NCI-H446 (cell line): ENCODE measurements at regions not wholly inside any gene's neighbourhood (a gene's known extent, or its start where the extent isn't known, plus 50 kb on each side); places are given as distances from the start of the nearest gene placed in this dataset.
"Not testable (repeated sequence)": the region's sequence is repeated elsewhere in the genome, so short reads cannot be mapped to it uniquely, and the experiment has no call there.

Source experiments
- DNase-seq, 2 experiments: peaks; one replicate each; lab custom pipeline; 2025; lab: John Stamatoyannopoulos, UW

DNA sequence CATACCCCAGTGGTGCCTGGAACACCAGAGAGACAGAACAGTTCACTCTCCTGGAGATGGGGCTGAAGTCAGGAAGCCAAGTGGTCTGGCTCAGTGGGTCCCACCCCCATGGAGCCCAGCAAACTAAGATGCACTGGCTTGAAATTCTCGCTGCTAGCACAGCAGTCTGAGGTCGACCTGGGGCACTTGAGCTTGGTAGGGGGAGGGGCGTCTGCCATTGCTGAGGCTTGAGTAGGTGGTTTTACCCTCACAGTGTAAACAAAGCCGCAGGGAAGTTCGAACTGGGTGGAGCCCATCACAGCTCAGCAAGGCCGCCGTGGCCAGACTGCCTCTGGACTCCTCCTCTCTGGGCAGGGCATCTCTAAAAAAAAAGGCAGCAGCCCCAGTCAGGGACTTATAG lies 272.0 kb downstream of the KLF13 start:
- DNase-seq = no peak

- no peak for DNase-seq
Measured at GRCh38 chr15:31605467-31605931, 278.9 kb downstream of the KLF13 start.

GRCh38 chr15:31606194-31606669 lies 279.6 kb downstream of the KLF13 start:
- DNase-seq = no peak

DNA sequence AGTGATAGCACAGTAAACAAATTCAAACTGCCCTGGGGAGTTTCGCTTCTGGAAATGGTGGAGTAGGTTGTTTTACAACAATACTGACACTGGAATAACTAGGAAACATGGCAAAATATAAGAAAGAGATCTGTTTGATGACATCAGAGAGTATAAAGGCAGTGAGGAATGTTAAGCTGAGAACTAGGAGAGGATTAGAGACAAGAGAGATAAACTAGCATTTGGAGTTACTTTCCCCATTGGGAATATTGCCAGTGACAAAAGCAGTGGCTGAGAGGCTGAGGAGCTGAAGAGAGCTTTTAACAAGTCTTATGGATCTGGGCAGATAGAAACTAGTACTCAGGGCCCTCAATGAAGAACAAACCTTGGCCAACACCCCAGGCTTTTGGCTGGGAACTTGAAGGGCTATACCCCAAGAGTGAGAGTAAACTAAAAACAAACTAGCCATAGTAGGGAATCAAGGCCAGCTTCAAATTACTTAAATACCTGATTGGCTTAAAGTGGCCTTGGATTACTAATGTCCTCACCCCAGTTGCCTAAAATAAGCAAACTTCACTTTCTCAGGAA lies 280.4 kb downstream of the KLF13 start:
- no peak for DNase-seq

DNA sequence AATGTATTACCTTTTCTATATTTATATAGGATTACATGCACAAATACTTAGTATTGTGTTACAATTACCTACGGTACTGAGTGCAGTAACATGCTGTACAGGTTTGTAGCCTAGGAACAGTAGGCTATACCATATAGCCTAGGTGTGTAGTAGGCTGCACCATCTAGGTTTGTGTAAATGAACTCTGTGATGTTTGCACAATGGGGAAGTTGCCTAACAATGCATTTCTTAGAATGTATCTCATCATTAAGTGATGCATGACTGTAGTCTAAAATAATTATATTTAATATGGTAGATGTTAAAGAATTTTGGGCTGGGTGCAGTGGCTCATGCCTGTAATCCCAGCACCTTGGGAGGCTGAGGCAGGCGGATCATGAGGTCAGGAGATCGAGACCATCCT lies 281.0 kb downstream of the KLF13 start:
- DNase-seq = no peak

DNA sequence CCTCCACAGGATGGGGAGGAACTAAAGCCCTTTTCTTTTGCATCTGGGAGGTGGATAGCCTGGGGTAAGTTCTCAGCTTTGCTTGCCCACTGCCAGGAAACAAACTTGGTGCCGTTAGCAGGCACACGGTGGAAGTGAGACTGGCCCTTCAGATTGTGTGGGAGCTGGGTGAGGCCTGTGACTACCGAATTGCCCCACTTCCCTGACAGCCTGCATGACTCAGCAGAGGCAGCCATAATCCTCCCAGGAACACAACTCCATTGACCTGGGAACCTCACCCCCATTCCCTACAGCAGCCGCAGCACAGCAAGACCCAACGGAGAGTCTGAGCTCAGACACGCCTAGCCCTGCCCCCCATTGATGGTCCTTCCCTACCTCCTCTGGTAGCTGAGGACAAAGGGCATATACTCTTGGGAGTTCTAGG lies 282.6 kb downstream of the KLF13 start:
- no peak for DNase-seq

DNA sequence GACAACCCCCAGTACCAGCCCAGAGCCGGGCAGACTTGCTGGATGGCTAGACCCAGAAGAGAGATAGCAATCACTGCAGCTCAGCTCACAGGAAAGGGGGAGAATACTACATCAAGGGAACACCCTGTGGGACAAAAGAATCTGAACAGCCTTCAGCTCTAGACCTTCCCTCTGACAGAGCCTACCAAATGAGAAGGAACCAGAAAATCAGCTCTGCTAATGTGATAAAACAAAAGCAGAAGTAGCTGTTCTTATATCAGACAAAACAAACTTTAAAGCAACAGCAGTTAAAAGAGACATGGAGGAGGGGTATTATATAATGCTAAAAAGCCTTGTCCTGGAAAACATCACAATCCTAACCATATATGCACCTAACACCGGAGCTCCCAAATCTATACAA lies 283.3 kb downstream of the KLF13 start:
- DNase-seq = no peak

DNA sequence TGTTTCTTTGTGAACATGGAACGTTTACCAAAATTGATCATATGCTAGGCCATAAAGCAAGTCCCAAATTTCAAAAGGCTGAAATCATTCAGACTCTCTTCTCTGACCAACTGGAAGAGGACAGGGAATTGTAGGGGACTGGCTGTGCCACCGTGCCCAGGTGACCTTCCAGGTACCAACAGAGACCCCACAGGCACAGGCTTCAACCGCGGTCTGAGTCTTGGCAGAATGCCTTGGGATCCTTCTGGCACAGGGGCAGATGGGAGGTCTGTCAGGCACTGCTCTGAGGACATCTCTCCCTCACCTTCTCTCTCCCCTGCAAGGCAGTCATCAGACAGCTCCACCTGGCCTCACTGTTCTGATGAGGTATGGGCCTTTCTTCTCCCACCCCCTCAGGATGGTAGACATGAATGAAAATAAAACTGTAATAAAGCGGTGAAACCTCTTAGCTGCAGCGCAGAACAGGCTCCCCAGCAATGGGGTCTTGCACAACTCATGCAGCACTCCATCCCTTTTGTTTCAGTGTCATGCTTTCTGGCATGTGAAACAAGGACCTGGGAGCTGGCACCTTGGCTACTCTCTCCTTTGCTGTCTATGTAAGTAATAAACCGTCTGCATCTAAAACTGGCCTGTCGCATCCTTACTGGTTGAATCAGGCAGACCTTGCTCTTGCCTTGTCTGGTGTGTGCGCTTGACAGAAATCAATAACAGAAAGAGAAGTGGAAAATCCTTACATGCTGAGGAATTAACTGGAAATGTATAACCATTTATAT lies 289.2 kb downstream of the KLF13 start:
- no peak for DNase-seq

- DNase-seq = not testable (repeated sequence)
Measured at GRCh38 chr15:31623297-31623696, 296.7 kb downstream of the KLF13 start.

GRCh38 chr15:31624115-31624514 lies 297.5 kb downstream of the KLF13 start:
- DNase-seq = not testable (repeated sequence)

DNA sequence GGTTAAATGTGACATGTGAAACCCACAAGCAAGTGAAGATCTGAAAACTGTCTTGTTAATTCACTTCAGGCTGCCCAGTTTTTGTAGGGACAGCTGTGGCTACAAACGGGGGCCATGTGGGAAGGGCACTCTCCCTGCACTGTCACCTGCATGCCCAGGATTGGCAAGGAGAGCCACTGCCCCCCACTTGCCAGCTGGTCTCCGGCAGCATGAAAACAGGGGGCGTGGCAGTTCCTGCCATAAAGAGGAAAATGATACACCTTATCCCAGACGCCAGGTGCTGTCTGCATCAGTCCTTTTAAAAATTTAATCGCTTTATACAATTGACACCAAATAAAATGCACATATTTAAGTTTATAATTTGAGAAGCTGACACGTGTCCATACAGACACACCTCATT lies 309.1 kb downstream of the KLF13 start:
- DNase-seq = not testable (repeated sequence)

DNA sequence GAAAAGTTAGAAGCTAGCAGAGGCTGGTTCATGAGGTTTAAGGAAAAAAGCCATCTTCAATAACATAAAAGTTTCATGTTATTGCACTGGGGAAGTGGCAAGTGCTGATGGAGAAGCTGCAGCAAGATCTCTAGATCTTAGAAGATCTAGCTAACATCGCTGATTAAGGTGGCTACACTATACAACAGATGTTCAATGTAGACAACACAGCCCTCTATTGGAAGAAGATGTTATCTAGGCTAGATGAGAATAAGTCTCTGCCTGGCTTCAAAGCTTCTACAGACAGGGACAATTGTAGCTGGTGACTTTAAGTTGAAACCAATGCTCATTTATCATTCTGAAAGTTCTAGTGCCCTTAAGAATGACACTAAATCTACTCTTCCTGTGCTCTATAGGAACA lies 310.3 kb downstream of the KLF13 start:
- DNase-seq = not testable (repeated sequence)

DNA sequence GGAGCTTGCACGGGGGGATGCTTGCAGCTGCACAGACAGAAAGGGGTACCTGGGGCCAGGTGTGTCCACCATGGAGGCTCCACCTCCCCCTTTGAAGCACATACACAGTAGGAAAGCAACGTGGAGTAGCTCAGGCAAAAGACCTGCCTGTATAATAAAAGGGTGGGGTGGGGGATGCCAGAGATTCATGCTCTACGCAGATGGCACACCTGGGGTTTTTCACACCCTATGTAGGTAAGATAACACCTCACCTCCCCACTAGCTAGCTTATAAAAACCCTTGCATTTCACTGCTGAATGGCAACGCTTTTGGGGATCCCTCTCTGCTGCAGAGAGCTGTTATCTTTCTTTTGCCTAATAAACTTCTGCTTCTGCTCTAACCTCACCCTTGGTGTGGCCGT lies 317.3 kb downstream of the KLF13 start:
- DNase-seq = not testable (repeated sequence)

DNA sequence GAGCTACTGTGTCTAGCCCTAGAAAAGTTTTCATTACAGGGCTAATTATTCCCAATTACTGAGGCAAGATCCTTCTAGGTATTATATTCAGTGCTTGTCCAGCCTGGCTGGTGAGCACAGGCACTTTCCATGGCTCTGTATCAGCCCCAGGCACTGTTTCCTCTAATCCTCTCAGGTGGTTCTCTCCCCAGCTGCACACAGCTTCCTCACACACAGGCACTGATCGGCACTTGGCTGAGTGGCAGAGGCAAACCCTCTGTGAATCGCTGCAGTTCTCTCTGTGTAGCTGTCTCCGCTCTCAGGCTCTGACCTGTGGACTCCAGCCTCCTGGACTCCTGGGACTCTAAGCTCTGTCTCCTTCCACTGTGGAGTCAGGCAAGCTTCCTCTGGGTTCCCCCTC lies 318.1 kb downstream of the KLF13 start:
- not testable (repeated sequence) for DNase-seq

DNA sequence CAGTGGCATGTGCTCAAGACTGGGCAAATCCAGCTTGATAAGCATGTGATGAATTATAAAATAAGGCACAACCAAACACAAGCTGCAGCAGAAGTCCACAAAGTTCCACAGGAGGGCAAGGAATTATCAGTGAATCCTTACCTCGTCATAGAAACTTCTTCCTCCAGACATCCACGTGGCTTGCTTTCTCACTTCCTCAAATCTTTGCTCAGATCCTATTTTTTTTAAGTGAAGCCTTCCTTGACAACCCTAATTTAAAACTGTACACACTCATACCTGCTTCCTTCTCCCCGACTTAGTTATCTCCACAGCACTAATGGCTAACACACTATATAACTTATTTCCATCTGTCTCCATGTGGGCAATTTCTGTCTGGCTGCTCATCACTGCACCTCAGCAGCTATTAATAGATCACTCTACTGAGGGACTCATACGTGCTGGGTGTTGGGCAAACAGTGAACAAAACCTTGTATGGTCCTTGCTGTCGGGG lies 320.7 kb downstream of the KLF13 start:
- DNase-seq = not testable (repeated sequence)

GRCh38 chr15:31649634-31650033 lies 323.0 kb downstream of the KLF13 start:
- not testable (repeated sequence) for DNase-seq

GRCh38 chr15:31650055-31650701 lies 323.5 kb downstream of the KLF13 start:
- not testable (repeated sequence) for DNase-seq

DNA sequence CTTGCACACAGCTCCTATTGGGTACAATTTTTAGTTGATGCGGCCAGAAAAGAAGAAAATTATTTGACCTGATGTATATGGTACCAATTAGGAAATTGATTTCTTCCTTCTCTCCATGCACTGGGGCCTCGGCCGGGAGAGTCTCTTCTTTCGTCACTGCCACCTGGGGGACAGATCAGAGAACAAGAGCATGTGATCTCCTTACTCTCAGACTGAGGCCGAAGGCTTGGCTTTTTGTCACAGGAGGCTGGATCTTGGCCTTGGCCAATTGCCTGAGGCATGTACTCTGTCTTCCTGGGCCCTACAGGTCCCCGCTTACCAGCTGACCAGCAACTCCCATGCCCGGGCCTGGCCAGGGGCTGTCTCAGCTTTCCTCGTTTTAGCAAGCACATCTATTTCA lies 330.3 kb downstream of the KLF13 start:
- DNase-seq = not testable (repeated sequence)

DNA sequence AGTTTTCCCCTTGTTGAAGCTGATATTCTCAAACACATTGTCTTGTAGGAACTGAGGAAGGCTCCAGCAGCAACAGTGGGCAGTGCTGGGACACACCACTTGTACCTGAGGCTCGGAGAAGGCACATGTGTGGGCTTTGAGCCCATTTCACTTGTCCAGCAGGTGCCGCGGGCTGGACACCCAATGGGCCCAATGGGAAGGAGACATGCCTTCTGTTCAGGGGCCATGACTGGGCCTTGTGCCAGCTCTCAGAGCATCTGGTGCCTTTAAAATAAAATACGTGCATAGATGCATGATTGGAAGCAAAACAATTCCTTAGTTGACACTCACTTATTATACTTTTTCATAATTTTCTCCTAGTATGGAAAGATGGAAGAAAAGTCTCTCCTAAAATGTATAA lies 334.2 kb downstream of the KLF13 start:
- DNase-seq = peak in 1 of 2 experiments; percentile 23

DNA sequence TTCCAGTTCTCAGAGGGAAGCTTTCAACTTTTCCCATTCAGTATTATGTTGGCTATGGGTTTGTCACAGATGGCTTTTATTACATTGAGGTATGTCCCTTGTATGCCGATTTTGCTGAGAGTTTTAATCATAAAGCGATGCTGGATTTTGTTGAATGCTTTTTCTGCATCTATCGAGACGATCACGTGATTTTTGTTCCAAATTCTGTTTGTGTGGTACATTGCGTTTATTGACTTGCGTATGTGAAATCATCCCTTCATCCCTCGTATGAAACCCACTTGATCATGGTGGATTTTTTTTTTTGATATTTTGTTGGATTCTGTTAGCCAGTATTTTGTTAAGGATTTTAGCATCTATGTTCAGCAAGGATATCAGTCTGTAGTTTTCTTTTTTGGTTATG lies 339.1 kb downstream of the KLF13 start:
- DNase-seq = not testable (repeated sequence)

DNA sequence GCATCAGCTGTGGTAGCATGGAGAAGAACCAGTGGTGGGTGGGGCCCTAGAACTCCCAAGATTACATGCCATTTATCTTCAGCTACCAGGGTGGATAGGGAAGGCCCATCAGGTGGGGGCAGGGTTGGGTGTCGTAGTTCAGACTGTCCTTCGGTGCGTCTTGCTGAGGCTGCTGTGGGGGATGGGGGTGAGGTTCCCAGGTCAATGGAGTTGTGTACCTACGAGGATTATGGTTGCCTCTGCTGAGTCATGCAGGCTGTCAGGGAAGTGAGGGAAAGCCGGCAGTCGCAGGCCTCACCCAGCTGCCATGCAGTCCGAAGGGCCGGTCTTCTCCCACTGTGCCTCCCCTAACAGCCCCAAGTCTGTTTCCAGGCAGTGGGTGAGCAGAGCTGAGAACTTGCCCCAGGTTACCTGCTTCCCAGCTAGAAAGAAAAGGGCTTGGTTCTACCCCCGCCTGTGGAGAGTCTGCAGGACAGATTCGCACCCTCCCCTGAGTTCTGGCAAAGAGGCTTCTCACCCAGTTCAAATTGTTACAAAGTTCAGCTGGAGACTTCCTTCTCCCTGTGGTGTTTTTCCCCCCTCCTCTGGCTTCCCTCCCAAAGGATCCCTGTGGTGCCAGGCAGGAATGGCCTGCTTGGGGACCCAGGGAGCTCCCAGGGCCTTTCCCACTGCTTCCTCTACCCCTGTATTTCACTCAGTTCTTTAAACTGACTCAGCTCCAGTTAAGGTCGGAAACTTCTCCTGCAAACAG lies 342.7 kb downstream of the KLF13 start:
- not testable (repeated sequence) for DNase-seq

- not testable (repeated sequence) for DNase-seq
Measured at GRCh38 chr15:31673263-31673662, 346.6 kb downstream of the KLF13 start.
